GM12873 (cell line): ENCODE measurements at regions not wholly inside any gene's neighbourhood (a gene's known extent, or its start where the extent isn't known, plus 50 kb on each side); places are given as distances from the start of the nearest gene placed in this dataset.

ENCODE experiments used
- CTCF ChIP-seq: IDR thresholded peaks from 2 replicates; pipeline ENCODE4 v1.5.1; 2012; ENCODE audit warnings: low read depth, mild to moderate bottlenecking, moderate library complexity, low read length, control low read depth; ENCODE audit not compliant: insufficient read depth; ENCODE audit errors: missing control alignments

- TF ChIP-seq CTCF: no peak
Observed at GRCh38 chr13:60338754-60339153, 58.3 kb upstream of the TDRD3 start.

DNA sequence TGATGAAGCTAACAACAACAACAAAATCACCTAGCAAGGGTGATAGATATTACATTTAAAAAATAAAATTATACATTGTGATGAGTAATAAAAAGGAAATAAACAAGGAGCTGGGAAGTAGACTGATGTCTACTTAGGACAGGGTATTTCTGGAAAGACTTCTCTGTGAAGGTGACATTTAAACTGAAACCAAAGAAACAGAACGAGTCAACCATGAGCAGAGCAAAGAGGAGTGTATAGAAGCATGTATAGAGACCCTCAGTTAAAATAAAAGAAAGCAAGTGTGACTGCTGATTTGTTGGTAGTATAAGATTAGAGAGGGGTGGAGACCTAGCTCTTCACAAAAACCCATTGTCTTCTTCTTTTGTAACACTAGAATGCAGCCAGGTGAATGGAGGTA, 53.0 kb upstream of the TDRD3 start:
- TF ChIP-seq CTCF: no peak

DNA sequence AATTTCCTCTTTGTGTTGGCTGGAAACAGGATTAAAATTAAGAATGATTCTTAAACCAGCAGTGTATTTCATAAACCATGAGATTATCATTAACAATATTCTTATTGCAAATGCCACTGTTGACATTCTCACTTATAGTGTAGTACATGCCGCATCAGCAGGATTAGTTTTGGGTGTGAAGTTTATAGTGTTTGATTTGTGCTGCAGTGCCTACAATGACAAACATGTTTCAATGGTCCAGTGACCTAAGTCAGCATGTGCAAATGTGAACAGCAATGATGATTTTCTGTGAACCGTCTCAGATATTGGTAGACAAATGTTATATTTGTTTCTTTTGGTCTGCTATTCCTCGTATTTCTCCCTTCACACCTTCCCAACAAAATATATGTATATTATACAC, 49.8 kb upstream of the TDRD3 start:
- TF ChIP-seq CTCF: no peak
